Lung (tissue), 11 donors: ENCODE measurements at regions not wholly inside any gene's neighbourhood (a gene's known extent, or its start where the extent isn't known, plus 50 kb on each side); places are given as distances from the start of the nearest gene placed in this dataset.
"Not testable (repeated sequence)": the region's sequence is repeated elsewhere in the genome, so short reads cannot be mapped to it uniquely, and the experiment has no call there.

Experiments used
- ATAC-seq: fragments of 200-7000 bp; cut with Tn5 transposase; one replicate; pipeline ENCODE4 v1.9.1; 2020; ENCODE audit warnings: moderate number of reproducible peaks; ENCODE audit not compliant: insufficient read depth, low FRiP score
- DNase-seq, 3 donors: peaks; one replicate each; pipeline ENCODE4 v3.0.0-alpha.2; 2013 to 2017
- H3K27ac ChIP-seq, 2 donors: one replicate each; pipeline ENCODE4 v1.5.1; 2013; ENCODE audit warnings: mild to moderate bottlenecking in 2 of 2, moderate library complexity in 2 of 2, control low read depth in 1 of 2, inconsistent platforms in 1 of 2, low read depth in 1 of 2, low read length in 1 of 2
- H3K27me3 ChIP-seq, 3 donors: one replicate each; pipeline ENCODE4 v1.5.1; 2013; ENCODE audit warnings: low read length in 2 of 3; ENCODE audit not compliant: control insufficient read depth in 3 of 3, insufficient read depth in 3 of 3
- H3K36me3 ChIP-seq, 4 donors: one replicate each; pipeline ENCODE4 v1.5.1; 2013; ENCODE audit warnings: low read length in 4 of 4, mild to moderate bottlenecking in 1 of 4, moderate library complexity in 1 of 4; ENCODE audit not compliant: control insufficient read depth in 4 of 4, insufficient read depth in 4 of 4
- H3K4me1 ChIP-seq, 5 donors: one replicate each; pipeline ENCODE4 v1.5.1; 2013; ENCODE audit warnings: low read length in 5 of 5, mild to moderate bottlenecking in 2 of 5, moderate library complexity in 1 of 5; ENCODE audit not compliant: control insufficient read depth in 5 of 5, insufficient read depth in 5 of 5
- H3K4me3 ChIP-seq: one replicate; pipeline ENCODE4 v1.5.1; 2013; ENCODE audit warnings: mild to moderate bottlenecking, control low read depth, moderate library complexity
- H3K9ac ChIP-seq, 2 donors: one replicate each; pipeline ENCODE4 v1.5.1; 2013; ENCODE audit warnings: low read length in 2 of 2, control low read depth in 1 of 2; ENCODE audit not compliant: insufficient read depth in 1 of 2
- H3K9me3 ChIP-seq, 4 donors: one replicate each; pipeline ENCODE4 v1.5.1; 2013; ENCODE audit warnings: low read length in 3 of 4, mild to moderate bottlenecking in 1 of 4, moderate library complexity in 1 of 4; ENCODE audit not compliant: control insufficient read depth in 4 of 4, insufficient read depth in 3 of 4
- CTCF ChIP-seq: IDR thresholded peaks from 2 replicates; pipeline ENCODE4 v1.5.1; 2012; ENCODE audit warnings: mild to moderate bottlenecking; ENCODE audit errors: control extremely low read depth, extremely low read depth
- WGBS, 2 donors: extraction: QIAGEN DNeasy Blood & Tissue Kit; methylation state at CpG; one replicate each; pipeline ENCODE4 v1.1.7; 2013; 5-methylcytosine and 5-hydroxymethylcytosine counted together
- donor health status: control.
- donor health status: control.
- donor health status: Bipolar disorder and iron deficiency.
- donor health status: healthy.
- donor health status: DM: yes; HTN: yes; CAD: no.

- H3K4me1 ChIP-seq = no peaks in the 10 kb centered on the region
- ATAC-seq = no peak
- TF ChIP-seq CTCF = no peak
- H3K27ac ChIP-seq = no peak overlapping the region
- no peak overlapping the region for H3K9ac ChIP-seq
- H3K27me3 ChIP-seq = no peaks in the 10 kb centered on the region
- DNase-seq = no peak
- no peak overlapping the region for H3K4me3 ChIP-seq
- no peaks in the 10 kb centered on the region for H3K9me3 ChIP-seq
- H3K36me3 ChIP-seq = no peaks in the 10 kb centered on the region
- WGBS, 2 donors = 91 to 93% methylated on average over 1 of the region's 1 CpG
Observed at GRCh38 chr5:163108351-163108750, 329.0 kb upstream of the CCNG1 start.

GRCh38 chr5:163115011-163115410 is 322.4 kb upstream of the CCNG1 start:
- H3K4me1 ChIP-seq = no peaks in the 10 kb centered on the region

GRCh38 chr5:163116618-163117017 is 320.8 kb upstream of the CCNG1 start:
- not testable (repeated sequence) for H3K4me3 ChIP-seq, H3K36me3 ChIP-seq, H3K27me3 ChIP-seq, H3K27ac ChIP-seq, DNase-seq, H3K9me3 ChIP-seq, H3K4me1 ChIP-seq, ATAC-seq, H3K9ac ChIP-seq
- WGBS, 2 donors = 92 to 100% methylated on average over 2 of the region's 2 CpGs

More at GRCh38 chr5:163115011-163115410, 322.4 kb upstream of the CCNG1 start:
- H3K9ac ChIP-seq = no peak overlapping the region
- H3K27ac ChIP-seq = no peak overlapping the region
- no peaks in the 10 kb centered on the region for H3K36me3 ChIP-seq
- WGBS, 2 donors = 56 to 70% methylated on average over 4 of the region's 4 CpGs
- no peak overlapping the region for H3K4me3 ChIP-seq
- H3K27me3 ChIP-seq = no peaks in the 10 kb centered on the region
- no peak for TF ChIP-seq CTCF
- no peaks in the 10 kb centered on the region for H3K9me3 ChIP-seq
- ATAC-seq (no peak), DNase-seq (no peak)

- Histone ChIP-seq H3K27ac (no peak overlapping the region), H3K27me3 (no peaks in the 10 kb centered on the region), H3K9ac (no peak overlapping the region), H3K4me3 (no peak overlapping the region), H3K9me3 (no peaks in the 10 kb centered on the region), H3K36me3 (no peaks in the 10 kb centered on the region), H3K4me1 (no peaks in the 10 kb centered on the region)
- DNase-seq (no peak), ATAC-seq (no peak)
- TF ChIP-seq CTCF = no peak
Observed at GRCh38 chr5:163134061-163134460, 303.3 kb upstream of the CCNG1 start.
